GM23248 (cell line): ENCODE measurements at regions not wholly inside any gene's neighbourhood (a gene's known extent, or its start where the extent isn't known, plus 50 kb on each side); places are given as distances from the start of the nearest gene placed in this dataset.

Source experiments
- EZH2 ChIP-seq: fragments of 200-600 bp; sonication (generic); IDR thresholded peaks from 2 replicates; pipeline ENCODE4 v1.6.1; 2018; ENCODE audit warnings: antibody characterized with exemption, mild to moderate bottlenecking; ENCODE audit not compliant: insufficient read depth, poor library complexity, severe bottlenecking
- EZH2phosphoT487 ChIP-seq: fragments of 200-600 bp; sonication (generic); IDR thresholded peaks from 2 replicates; pipeline ENCODE4 v1.6.1; 2018; ENCODE audit warnings: antibody characterized with exemption, moderate library complexity, mild to moderate bottlenecking, low read depth; ENCODE audit not compliant: insufficient read depth

DNA sequence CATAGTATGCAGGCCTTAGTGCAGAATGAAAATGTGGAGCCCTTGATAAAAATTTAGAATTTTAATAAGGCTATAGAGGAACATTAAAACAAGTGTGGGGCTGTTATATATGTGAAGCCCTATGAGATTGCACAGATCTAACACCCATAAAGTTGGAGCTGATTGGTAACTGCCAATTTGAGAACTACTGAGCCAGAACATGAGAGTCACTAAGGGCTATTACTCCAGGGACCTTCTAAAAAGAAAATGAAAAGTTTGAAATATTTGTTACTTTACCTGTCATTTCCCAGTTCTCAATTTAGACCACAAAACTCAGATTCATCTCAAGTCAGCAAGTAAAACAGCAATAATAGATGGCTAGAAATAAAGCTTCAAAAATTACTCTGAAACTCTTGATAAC, 898.6 kb downstream of the TLE1 start:
- TF ChIP-seq EZH2 = no peak
- no peak for TF ChIP-seq EZH2phosphoT487
